NCI-H748 (cell line): ENCODE measurements at regions not wholly inside any gene's neighbourhood (a gene's known extent, or its start where the extent isn't known, plus 50 kb on each side); places are given as distances from the start of the nearest gene placed in this dataset.
"Not testable (repeated sequence)": the region's sequence is repeated elsewhere in the genome, so short reads cannot be mapped to it uniquely, and the experiment has no call there.

Source experiments
- DNase-seq: peaks from one replicate; lab custom pipeline; 2025; ENCODE audit not compliant: unreplicated experiment; lab: John Stamatoyannopoulos, UW

DNA sequence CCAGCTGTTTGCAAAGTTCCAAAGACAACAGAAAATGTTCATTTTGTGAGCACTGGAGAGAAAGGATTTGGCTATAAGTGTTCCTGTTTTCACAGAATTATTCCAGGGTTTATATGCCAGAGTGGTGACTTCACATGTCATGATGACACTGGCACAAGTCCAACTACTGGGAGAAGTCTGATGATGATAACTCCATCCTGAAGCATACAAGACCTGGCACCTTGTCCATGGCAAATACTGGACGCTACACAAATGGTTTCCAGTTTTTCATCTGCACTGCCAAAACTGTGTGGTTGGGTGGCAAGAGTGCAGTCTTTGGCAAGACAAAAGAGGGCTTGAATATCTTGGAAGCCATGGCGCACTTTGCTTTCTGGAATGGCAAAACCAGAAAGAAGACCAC lies 385.0 kb downstream of the CDH11 start:
- DNase-seq = no peak

GRCh38 chr16:64731891-64732290 lies 390.0 kb downstream of the CDH11 start:
- DNase-seq = no peak

DNA sequence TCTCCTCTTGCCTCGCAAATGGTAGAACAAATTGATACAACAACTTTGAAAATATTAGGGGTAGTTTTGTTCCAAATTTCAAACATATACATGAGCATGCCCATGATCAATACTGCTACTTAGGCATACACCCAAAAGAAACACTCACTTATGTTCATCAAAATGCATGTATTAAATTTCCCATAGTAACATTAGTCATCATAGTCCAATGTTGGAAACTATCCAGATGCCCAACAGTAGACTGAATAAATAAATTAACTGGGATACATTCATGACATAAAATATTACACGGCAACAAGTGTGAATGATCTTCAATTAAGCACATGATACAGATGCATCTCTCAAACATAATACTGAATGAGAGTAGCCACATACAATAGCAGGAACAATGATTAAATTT lies 391.6 kb downstream of the CDH11 start:
- DNase-seq = no peak

- no peak for DNase-seq
These were observed 397.5 kb downstream of the CDH11 start for GRCh38 chr16:64724339-64724738.

DNA sequence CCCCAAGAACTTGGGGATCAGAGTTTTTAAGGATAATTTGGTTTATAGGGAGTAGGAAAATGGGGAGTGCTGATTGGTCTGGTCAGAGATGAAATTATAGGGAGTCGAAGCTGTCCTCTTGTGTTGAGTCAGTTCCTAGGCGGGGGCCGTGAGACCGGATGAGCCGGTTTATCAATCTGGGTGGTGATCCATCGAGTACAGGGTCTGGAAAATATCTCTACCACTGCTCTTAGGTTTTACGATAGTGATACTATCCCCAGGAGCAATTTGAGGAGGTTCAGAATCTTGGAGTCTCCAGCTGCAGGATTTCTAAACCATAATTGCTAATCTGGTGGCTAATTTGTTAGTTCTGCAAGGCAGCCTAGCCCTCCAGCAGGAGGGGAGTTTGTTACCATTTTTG lies 403.4 kb downstream of the CDH11 start:
- DNase-seq = no peak

DNA sequence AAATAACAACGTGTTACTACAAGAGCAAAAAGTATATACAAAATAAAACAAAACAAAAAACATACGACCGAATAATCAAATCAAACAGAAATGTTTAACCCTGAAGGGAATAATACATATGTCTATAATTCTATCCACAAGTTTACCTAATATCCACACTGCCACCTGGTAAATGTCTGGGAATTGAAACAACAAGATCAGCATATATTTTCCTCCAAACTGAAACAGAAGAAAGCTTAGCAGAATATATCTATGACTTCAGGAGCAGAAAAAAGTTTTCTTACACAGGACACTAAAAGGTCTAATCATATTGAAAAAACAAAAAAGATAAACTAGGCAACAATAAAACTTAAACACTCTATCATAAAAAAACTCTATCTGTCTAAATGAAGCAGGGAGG lies 404.0 kb downstream of the CDH11 start:
- DNase-seq = no peak

DNA sequence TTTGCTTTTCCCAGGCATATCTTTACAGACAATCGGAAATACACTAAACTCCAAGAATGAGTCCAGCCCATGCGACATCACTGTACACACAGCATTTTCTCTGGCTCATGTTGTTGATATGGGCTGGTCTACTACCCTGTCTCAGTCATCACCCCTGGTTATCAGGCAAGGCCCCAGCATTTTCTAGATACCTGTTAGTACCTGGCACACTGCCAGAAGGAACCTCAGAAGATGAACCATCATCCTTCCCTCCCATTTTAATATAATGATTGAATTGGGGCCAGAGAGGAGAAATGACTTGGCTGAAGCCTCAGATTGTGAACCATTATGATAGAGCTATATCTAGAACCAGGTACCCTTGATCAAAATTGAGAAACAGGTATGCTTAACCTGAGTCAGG lies 406.2 kb downstream of the CDH11 start:
- no peak for DNase-seq

DNA sequence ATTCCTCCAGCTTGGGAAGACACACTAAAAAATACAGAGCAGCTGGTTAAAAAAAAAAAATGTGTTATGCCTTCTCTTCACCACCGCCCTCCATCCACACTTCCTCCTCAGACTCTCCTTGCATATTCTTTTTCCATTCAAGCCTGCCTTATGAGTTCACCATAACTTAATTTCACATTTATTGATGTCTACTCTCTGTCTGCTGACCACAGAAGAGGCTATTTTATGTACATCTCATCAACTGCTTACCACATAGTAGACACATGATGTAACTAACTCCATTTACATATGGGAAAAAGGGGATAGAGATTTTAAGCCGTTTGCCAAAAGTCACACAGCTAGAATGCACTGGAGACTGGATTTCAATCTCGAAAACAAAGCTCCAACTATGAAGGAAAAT lies 409.8 kb downstream of the CDH11 start:
- no peak for DNase-seq

- DNase-seq = no peak
These were observed 410.3 kb downstream of the CDH11 start for GRCh38 chr16:64711596-64711995.

GRCh38 chr16:64711026-64711425 lies 410.8 kb downstream of the CDH11 start:
- no peak for DNase-seq

DNA sequence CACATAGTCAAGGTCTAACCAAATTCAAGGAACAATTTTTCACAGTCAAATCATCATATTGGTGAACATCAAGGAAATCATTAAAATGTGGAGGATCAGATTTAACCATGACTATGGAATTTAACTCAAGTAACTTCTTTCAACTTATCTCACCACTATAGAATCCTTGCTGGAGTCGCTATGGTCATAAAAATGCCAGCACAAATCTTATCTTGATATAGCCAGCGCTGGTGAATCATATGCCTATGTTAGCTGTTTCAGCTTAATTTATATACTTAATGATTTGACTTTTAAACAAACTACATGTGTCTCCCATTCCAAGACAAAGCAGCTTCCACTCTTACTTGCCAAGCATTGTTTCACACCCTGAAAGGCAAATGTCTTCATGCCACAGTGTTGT lies 416.4 kb downstream of the CDH11 start:
- no peak for DNase-seq

DNA sequence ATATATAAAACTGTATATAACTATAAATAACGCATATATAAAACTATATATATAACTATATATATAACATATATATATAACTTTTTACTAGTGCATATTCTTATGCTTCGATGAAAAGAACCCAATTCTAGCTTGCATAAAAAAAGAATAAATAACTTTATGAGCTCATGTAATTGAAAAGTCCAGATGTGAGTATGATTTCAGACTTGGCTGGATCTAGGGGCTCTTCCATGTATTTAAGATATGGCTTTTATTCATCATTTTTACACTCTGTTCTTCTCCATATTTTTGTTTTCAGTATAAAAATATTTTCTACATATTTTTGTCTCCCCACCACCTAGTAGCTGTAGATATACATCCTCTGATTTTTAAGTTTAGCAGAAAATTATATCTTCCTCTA lies 417.5 kb downstream of the CDH11 start:
- no peak for DNase-seq

- no peak for DNase-seq
These were observed 419.4 kb downstream of the CDH11 start for GRCh38 chr16:64702415-64702814.

GRCh38 chr16:64700628-64701027 lies 421.2 kb downstream of the CDH11 start:
- DNase-seq = no peak

DNA sequence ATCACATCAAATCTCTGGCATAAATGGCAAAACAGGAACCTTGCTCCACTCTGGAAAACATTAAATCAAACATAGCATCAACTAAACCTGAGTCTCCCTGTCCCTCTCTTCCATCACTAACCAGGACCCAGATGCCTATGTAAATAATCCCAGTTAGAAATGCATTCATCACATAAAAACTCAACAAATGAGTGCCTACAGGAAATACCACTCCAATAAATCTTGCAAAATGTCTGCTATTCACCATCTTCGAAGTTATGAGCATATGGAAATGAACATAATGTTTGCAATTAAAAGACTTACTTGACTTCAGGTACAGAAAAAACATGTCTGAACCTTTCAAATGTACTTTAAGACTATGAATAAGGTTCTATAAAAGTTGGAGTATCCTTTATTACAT lies 425.0 kb downstream of the CDH11 start:
- DNase-seq = no peak

GRCh38 chr16:64695684-64696083 lies 426.2 kb downstream of the CDH11 start:
- no peak for DNase-seq

DNA sequence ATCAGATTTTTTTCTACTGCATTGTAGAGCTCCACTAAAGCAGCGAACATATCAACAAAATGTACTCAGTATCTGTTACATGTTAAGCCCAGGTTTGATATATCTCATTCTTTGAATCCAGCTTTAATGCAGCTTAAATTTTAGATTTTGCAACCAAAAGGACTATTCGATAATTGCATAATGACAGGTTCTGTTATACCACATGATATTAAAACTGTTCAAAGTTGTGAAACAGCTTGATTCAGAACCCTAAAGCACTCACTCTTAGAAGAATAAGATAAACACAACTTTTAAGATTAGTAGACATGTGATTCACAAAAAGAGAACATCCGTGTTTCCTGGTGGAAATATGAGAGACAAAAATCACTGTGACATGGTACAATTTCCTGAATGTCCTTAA lies 427.9 kb downstream of the CDH11 start:
- DNase-seq = no peak

DNA sequence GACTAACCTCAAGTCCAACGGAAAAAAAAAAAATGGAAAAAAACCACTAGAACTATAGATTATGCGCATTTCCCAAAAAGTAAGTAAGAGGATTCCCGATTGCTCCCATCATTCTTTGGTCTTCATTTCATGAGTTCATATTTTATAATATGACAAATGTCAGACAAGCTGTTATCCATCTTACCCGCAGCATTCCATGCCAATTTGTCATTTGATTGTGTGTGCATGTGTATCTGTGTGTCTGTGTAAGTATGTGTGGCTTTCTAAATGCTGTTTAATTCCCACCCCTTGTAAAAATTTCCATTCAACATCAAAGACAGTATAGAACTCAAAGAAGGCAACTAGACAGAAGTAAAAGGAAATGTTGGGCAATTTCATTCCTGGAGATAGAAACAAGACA lies 434.1 kb downstream of the CDH11 start:
- no peak for DNase-seq

DNA sequence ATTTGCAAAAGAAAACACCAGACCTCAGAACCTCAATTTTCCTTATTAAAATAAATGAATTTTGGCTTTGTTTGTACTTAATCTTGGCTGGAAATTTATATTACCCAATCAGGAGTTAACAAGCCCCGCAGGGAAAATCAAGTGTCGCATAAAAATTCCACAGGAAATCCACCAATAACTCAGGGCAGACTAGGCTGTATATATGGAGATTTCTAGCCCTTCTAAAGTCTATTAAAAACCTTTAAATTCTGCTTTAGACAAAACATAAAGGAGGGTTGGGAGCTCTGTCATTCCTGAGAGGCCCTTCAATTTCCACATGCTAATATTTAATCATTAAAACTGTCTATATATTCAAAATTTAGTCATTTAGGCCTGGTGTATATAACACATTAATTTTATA lies 434.7 kb downstream of the CDH11 start:
- DNase-seq = no peak

DNA sequence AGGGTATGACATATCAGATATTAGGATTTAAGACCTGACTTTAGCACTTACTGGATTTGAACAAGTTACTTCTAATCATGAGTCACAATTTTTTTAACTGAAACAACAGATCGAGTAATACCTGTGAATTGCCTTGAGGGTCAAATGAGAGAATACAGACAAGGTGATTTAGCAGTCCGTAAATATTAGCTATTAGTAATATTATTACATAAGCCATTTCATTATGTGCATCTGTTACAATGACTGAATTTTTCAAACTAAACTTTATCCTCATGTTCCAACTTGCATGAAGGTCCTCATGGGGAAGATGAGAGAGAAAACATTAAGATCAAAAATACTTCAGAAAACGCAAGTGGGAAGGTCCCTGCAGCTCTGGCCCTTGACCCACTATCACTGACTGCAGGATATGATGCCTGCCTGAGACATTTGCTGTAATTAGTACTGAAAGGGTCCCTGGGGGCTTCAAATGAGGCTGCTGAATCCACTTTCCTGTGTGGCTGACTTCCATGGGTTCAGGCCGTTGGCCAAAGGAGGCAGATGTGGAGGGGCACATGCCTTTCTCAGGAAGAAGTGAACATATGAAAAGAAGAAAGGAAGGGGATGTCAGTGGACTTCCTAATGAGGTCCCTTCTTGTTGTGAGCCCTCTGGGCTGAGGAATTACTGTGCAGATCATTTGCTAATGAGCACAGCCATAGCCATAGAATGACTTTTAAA lies 441.7 kb downstream of the CDH11 start:
- no peak for DNase-seq

- no peak for DNase-seq
These were observed 452.3 kb downstream of the CDH11 start for GRCh38 chr16:64669573-64669972.

GRCh38 chr16:64667334-64667877 lies 454.5 kb downstream of the CDH11 start:
- DNase-seq = no peak

GRCh38 chr16:64662312-64662711 lies 459.6 kb downstream of the CDH11 start:
- DNase-seq = not testable (repeated sequence)
